GM23338 (cell line): ENCODE measurements at regions not wholly inside any gene's neighbourhood (a gene's known extent, or its start where the extent isn't known, plus 50 kb on each side); places are given as distances from the start of the nearest gene placed in this dataset.

Experiments
- CREB1 ChIP-seq: fragments of 250-450 bp; sonication (Bioruptor Pico); IDR thresholded peaks from 2 replicates; pipeline ENCODE4 v1.5.0; 2020; ENCODE audit warnings: low read depth, mild to moderate bottlenecking, moderate library complexity
- CTCF ChIP-seq, 2 experiments: fragments of 200-600 bp in 1 of 2; sonication (generic) in 1 of 2; conservative IDR thresholded peaks; 2 replicates each; pipeline versions ENCODE4 v1.5.1 to v1.6.1; 2016 to 2017; ENCODE audit warnings: antibody characterized with exemption in 2 of 2, low read depth in 2 of 2, mild to moderate bottlenecking in 2 of 2, moderate library complexity in 1 of 2
- ETS1 ChIP-seq: IDR thresholded peaks from 2 replicates; pipeline ENCODE4 v1.6.1; 2016; ENCODE audit warnings: antibody characterized with exemption
- EZH2 ChIP-seq: fragments of 200-600 bp; sonication (generic); IDR thresholded peaks from one replicate; pipeline ENCODE4 v1.8.0; 2017; ENCODE audit warnings: antibody characterized with exemption, mild to moderate bottlenecking, low read depth; ENCODE audit not compliant: unreplicated experiment
- EZH2phosphoT487 ChIP-seq: fragments of 200-600 bp; sonication (generic); IDR thresholded peaks from one replicate; pipeline ENCODE4 v1.8.1; 2018; ENCODE audit warnings: antibody characterized with exemption; ENCODE audit not compliant: unreplicated experiment
- JUNB ChIP-seq: IDR thresholded peaks from one replicate; pipeline ENCODE4 v1.6.1; 2016; ENCODE audit warnings: antibody characterized with exemption; ENCODE audit not compliant: unreplicated experiment
- POLR2AphosphoS5 ChIP-seq: IDR thresholded peaks from 2 replicates; pipeline ENCODE4 v1.6.1; 2016; ENCODE audit warnings: antibody characterized with exemption, low read depth
- REST ChIP-seq: IDR thresholded peaks from one replicate; pipeline ENCODE4 v1.6.1; 2018; ENCODE audit warnings: antibody characterized with exemption; ENCODE audit not compliant: unreplicated experiment
- STAT1 ChIP-seq: IDR thresholded peaks from one replicate; pipeline ENCODE4 v1.6.1; 2016; ENCODE audit warnings: antibody characterized with exemption; ENCODE audit not compliant: unreplicated experiment
- ZNF331 ChIP-seq: fragments of 250-450 bp; sonication (Bioruptor Pico); IDR thresholded peaks from 2 replicates; pipeline ENCODE4 v1.5.0; 2020; ENCODE audit warnings: low read depth, mild to moderate bottlenecking, moderate library complexity
- ZNF462 ChIP-seq: fragments of 250-450 bp; sonication (Bioruptor Pico); IDR thresholded peaks from 2 replicates; pipeline ENCODE4 v1.5.0; 2020; ENCODE audit warnings: mild to moderate bottlenecking, moderate library complexity

GRCh38 chr12:84685379-84685778, 227.2 kb downstream of the SLC6A15 start:
- TF ChIP-seq EZH2 (no peak), CTCF (conservative IDR thresholded peaks at IDR 0.05; ENCODE audit: low read depth in 2 of 2) (no peak), POLR2AphosphoS5 (0 out of 2 replicates have a peak, but pooled peaks have one; percentile 12), REST (no peak), CREB1 (no peak), JUNB (no peak), ZNF331 (CRISPR knock-in tag) (no peak), EZH2phosphoT487 (no peak), STAT1 (no peak), ZNF462 (CRISPR knock-in tag) (no peak), ETS1 (no peak)
